ENCODE measurements at regions not wholly inside any gene's neighbourhood (a gene's known extent, or its start where the extent isn't known, plus 50 kb on each side); places are given as distances from the start of the nearest gene placed in this dataset.

DNA sequence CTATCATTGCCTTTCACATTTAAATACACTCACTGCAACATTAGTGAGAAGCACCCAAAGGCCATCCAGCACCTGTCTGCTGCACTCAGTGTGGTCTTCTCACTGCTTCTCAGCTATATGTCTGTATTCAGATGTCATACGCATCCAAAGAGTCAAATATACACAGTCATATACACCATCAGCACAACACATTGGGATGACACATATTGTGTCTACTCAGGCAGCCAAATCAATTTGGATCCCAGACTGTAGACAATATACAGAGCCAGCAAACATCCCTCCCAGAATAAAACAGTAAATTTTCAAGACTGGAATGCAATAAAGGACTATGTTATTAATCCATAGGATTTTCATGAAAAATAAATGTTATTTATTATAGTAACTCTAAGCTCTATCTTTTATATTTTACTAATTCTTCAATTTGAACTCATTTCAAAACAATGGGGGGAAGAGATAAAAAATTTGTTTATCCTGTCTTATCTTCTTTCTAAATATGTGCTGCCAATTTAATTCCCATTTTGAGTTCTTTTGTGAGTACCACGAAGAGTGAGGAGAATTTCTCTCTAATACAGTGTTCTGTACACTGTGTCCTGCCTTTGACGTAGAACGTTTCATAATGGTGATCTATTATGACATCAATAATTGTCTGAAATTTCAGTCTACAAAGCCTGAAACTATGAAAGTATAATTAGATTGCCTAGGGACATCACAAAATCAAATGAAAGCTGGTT lies 602.2 kb upstream of the CXADR start:
- no peaks in the 10 kb centered on the region for H3K36me3 ChIP-seq (ENCODE audit: insufficient read depth, low read length)
- ChIA-PET POLR2A (no interaction called here), CTCF (no interaction called here)
- no peaks in the 10 kb centered on the region for H3K4me1 ChIP-seq (ENCODE audit: insufficient read depth, low read length)
- Mint-ChIP-seq H3K27ac (no peak overlapping the region), H3K9me3 (peaks cover 5 to 15% (median 7%) of the 10 kb centered on the region in 5 donors), H3K4me1 (no peaks in the 10 kb centered on the region), H3K4me3 (no peak overlapping the region), H3K27me3 (no peaks in the 10 kb centered on the region), H3K36me3 (no peaks in the 10 kb centered on the region)
- no peaks in the 10 kb centered on the region for H3K9me3 ChIP-seq (ENCODE audit: low read length)
- no peak for DNase-seq
- no peak overlapping the region for H3K27ac ChIP-seq (ENCODE audit: low read depth, low read length)
- no peak overlapping the region for H3K4me3 ChIP-seq (ENCODE audit: low read length)
- no peaks in the 10 kb centered on the region for H3K27me3 ChIP-seq (ENCODE audit: insufficient read depth, low read length, poor library complexity, severe bottlenecking)

DNA sequence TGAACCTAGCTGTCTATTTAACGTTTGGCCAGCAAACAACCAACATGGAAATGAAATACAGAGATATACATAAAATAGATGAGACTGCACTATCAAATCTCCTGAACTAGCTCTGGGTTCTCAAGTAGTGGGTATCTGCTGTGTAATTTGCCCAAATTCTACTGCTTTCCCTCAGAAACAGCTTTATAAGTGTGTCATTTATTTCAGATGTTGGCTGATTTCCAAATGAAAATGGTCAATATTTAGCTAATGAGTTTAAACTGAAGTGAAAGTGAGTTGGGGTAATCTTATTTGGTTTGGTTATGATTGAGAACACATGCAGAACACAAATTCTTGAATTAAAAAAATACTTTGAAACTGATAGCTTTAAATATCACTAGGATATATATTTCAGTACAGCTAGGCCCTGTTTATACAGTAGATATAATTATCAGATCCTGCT lies 601.7 kb upstream of the CXADR start:
- Histone ChIP-seq H3K4me3 (ENCODE audit: low read length) (no peak overlapping the region), H3K27ac (ENCODE audit: low read depth, low read length) (no peak overlapping the region), H3K36me3 (ENCODE audit: insufficient read depth, low read length) (no peaks in the 10 kb centered on the region), H3K27me3 (ENCODE audit: insufficient read depth, low read length, poor library complexity, severe bottlenecking) (no peaks in the 10 kb centered on the region), H3K4me1 (ENCODE audit: insufficient read depth, low read length) (no peaks in the 10 kb centered on the region), H3K9me3 (ENCODE audit: low read length) (no peaks in the 10 kb centered on the region)
- peaks cover 5 to 15% (median 7%) of the 10 kb centered on the region in 5 donors for H3K9me3 Mint-ChIP-seq
- H3K4me3 Mint-ChIP-seq = no peak overlapping the region
- no peaks in the 10 kb centered on the region for H3K4me1 Mint-ChIP-seq
- CTCF ChIA-PET = no interaction called here
- no peaks in the 10 kb centered on the region for H3K27me3 Mint-ChIP-seq
- no peak for DNase-seq
- no peak overlapping the region for H3K27ac Mint-ChIP-seq
- POLR2A ChIA-PET = no interaction called here
- no peaks in the 10 kb centered on the region for H3K36me3 Mint-ChIP-seq

DNA sequence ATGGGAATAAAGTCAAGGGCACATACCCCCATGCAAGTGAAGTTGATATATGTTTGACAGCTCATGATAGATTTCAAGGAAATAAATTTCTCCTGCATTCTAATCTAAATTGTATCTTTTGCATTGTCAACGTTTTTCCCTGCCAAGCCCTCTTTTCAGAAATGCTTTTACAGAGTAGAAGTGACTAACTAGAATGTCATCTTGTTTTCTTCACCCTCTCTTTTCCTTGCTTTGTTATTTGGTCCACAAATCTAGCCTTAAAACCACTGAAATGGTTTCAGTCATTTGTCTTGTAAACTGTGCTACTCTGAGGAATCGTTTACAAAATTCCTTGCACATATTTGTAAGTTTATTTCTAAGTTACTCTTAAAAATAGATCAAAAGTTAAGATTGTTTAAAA lies 600.8 kb upstream of the CXADR start:
- Histone ChIP-seq H3K4me3 (ENCODE audit: low read length) (no peak overlapping the region), H3K4me1 (ENCODE audit: insufficient read depth, low read length) (no peaks in the 10 kb centered on the region), H3K27me3 (ENCODE audit: insufficient read depth, low read length, poor library complexity, severe bottlenecking) (no peaks in the 10 kb centered on the region), H3K27ac (ENCODE audit: low read depth, low read length) (no peak overlapping the region), H3K9me3 (ENCODE audit: low read length) (no peaks in the 10 kb centered on the region), H3K36me3 (ENCODE audit: insufficient read depth, low read length) (no peaks in the 10 kb centered on the region)
- Mint-ChIP-seq H3K4me1 (no peaks in the 10 kb centered on the region), H3K27ac (no peak overlapping the region), H3K4me3 (no peak overlapping the region), H3K27me3 (no peaks in the 10 kb centered on the region), H3K36me3 (no peaks in the 10 kb centered on the region), H3K9me3 (peaks cover 2 to 14% (median 7%) of the 10 kb centered on the region in 5 donors)
- no peak for DNase-seq
- ChIA-PET POLR2A (no interaction called here), CTCF (no interaction called here)

DNA sequence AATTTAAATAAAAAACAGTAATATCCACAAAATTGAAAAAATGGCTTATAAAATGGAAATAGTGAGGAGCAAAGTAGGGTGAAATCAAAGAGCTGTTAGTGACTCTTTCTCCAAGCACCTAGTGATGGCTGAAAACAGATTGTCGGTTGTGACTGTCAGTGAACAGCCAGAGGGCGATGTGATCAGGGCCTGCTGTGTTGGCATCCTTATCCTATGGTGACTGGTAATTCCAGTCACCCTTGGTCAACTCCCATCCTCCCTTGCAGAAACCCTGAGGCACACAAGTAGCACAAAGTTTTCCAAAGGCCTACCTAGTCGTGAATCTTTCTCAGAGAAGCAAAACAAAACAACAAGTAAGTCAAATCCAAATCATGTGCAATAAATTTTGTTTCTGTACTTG lies 599.8 kb upstream of the CXADR start:
- no peaks in the 10 kb centered on the region for H3K9me3 ChIP-seq (ENCODE audit: low read length)
- H3K4me3 ChIP-seq (ENCODE audit: low read length) = no peak overlapping the region
- Mint-ChIP-seq H3K4me3 (no peak overlapping the region), H3K27ac (no peak overlapping the region), H3K9me3 (peaks cover 2 to 14% (median 5%) of the 10 kb centered on the region in 5 donors), H3K36me3 (no peaks in the 10 kb centered on the region), H3K4me1 (no peaks in the 10 kb centered on the region), H3K27me3 (no peaks in the 10 kb centered on the region)
- ChIA-PET POLR2A (no interaction called here), CTCF (no interaction called here)
- H3K4me1 ChIP-seq (ENCODE audit: insufficient read depth, low read length) = no peaks in the 10 kb centered on the region
- no peak for DNase-seq
- no peaks in the 10 kb centered on the region for H3K36me3 ChIP-seq (ENCODE audit: insufficient read depth, low read length)
- H3K27me3 ChIP-seq (ENCODE audit: insufficient read depth, low read length, poor library complexity, severe bottlenecking) = no peaks in the 10 kb centered on the region
- no peak overlapping the region for H3K27ac ChIP-seq (ENCODE audit: low read depth, low read length)

DNA sequence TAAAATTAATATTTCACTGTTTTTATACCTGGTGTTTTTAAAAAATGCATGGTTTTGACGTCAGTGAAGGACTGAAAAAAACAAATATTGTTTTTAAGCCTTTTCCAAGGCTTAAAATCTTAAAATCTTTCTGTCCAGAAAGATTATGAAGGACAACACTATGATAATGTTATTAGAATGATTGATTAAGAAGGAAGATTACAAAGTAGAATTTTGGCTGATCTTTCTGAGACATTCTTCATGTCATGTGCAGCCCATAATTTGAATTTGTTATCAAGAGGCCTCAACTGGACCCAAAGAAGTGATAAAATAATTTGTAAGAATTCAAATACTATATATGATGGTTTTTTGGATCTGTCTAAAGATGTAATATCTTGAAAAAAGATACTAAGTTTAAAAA lies 584.4 kb upstream of the CXADR start:
- Histone ChIP-seq H3K27me3 (ENCODE audit: insufficient read depth, low read length, poor library complexity, severe bottlenecking) (no peaks in the 10 kb centered on the region), H3K27ac (ENCODE audit: low read depth, low read length) (no peak overlapping the region), H3K9me3 (ENCODE audit: low read length) (no peaks in the 10 kb centered on the region), H3K36me3 (ENCODE audit: insufficient read depth, low read length) (no peaks in the 10 kb centered on the region), H3K4me1 (ENCODE audit: insufficient read depth, low read length) (no peaks in the 10 kb centered on the region), H3K4me3 (ENCODE audit: low read length) (no peak overlapping the region)
- no peaks in the 10 kb centered on the region for H3K4me1 Mint-ChIP-seq
- H3K9me3 Mint-ChIP-seq = peaks cover 0 to 15% (median 7%) of the 10 kb centered on the region in 5 donors
- H3K4me3 Mint-ChIP-seq = no peak overlapping the region
- H3K27me3 Mint-ChIP-seq = no peaks in the 10 kb centered on the region
- no peaks in the 10 kb centered on the region for H3K36me3 Mint-ChIP-seq
- CTCF ChIA-PET = no interaction called here
- no peak for DNase-seq
- POLR2A ChIA-PET = no interaction called here
- no peak overlapping the region for H3K27ac Mint-ChIP-seq

DNA sequence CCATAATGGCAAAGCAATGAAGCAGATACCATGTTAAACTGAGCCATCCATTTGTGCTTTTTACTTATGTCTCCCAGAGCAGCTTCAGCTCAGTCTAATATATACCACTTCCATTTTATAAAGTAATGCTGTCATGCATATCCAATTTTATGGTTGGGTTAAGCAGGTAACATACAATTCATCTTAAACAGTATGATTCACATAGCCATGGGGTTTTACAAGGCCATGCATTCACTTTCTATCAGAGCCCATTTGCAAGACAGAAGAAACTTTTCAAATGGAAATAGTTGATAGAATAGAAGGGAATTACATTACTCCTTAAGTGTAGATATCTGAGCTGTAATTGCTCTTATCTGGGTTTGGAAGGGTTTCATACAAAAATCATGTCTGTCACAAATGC lies 580.5 kb upstream of the CXADR start:
- Mint-ChIP-seq H3K27ac (no peak overlapping the region), H3K4me1 (no peaks in the 10 kb centered on the region), H3K9me3 (peaks cover 2 to 24% (median 10%) of the 10 kb centered on the region in 5 donors), H3K36me3 (no peaks in the 10 kb centered on the region), H3K4me3 (no peak overlapping the region), H3K27me3 (no peaks in the 10 kb centered on the region)
- no peak for DNase-seq
- H3K4me1 ChIP-seq (ENCODE audit: insufficient read depth, low read length) = no peaks in the 10 kb centered on the region
- no peaks in the 10 kb centered on the region for H3K36me3 ChIP-seq (ENCODE audit: insufficient read depth, low read length)
- H3K9me3 ChIP-seq (ENCODE audit: low read length) = no peaks in the 10 kb centered on the region
- ChIA-PET CTCF (no interaction called here), POLR2A (no interaction called here)
- H3K27ac ChIP-seq (ENCODE audit: low read depth, low read length) = no peak overlapping the region
- no peaks in the 10 kb centered on the region for H3K27me3 ChIP-seq (ENCODE audit: insufficient read depth, low read length, poor library complexity, severe bottlenecking)
- H3K4me3 ChIP-seq (ENCODE audit: low read length) = no peak overlapping the region

DNA sequence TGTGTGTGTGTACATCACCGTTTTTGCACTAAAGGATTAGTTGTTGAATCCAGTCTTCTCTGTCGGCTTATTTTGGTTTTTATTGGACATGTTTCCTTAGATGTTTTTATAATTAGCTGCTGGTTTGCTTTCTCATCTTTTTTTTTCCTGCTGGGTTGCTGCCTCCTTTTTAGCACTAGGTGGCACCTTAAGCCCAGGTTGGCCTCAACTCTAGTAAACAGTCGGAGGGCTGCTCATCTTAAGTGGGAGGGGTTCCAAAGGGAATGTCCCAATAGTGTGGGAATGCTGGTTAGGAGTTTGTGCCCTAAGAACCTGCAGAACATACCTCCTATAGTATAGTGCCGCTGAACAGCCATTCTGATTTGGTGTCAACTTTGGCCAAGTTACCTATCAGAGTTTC lies 570.1 kb upstream of the CXADR start:
- Mint-ChIP-seq H3K4me3 (no peak overlapping the region), H3K36me3 (no peaks in the 10 kb centered on the region), H3K9me3 (peaks cover 0 to 36% (median 20%) of the 10 kb centered on the region in 5 donors), H3K27ac (peak overlapping the region in 1 of 8 donors; percentile 21), H3K27me3 (peaks cover 0 to 2% of the 10 kb centered on the region in 2 donors), H3K4me1 (no peaks in the 10 kb centered on the region)
- Histone ChIP-seq H3K4me3 (ENCODE audit: low read length) (no peak overlapping the region), H3K27me3 (ENCODE audit: insufficient read depth, low read length, poor library complexity, severe bottlenecking) (no peaks in the 10 kb centered on the region), H3K4me1 (ENCODE audit: insufficient read depth, low read length) (no peaks in the 10 kb centered on the region), H3K27ac (ENCODE audit: low read depth, low read length) (no peak overlapping the region), H3K9me3 (ENCODE audit: low read length) (no peaks in the 10 kb centered on the region), H3K36me3 (ENCODE audit: insufficient read depth, low read length) (no peaks in the 10 kb centered on the region)
- ChIA-PET CTCF (no interaction called here), POLR2A (no interaction called here)
- no peak for DNase-seq

DNA sequence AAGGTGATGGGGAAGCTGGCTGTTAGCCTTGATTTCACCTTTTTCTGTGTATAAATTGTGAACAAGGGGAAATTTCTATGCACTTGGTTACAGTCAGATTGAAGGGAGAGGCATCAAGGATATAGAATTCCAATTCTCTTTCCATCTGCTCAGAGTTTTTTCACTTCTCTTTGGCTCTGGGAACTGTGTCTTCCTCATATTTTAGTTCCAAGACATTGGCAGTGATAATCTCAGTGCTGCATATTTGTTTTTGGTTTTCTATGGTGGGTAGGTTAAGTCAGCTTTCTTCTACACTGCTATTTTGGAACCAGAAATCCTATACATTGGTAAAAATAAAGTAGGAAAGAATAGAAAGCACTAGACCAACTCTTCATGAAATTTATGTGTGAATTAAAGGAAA lies 569.6 kb upstream of the CXADR start:
- Mint-ChIP-seq H3K27ac (no peak overlapping the region), H3K9me3 (peaks cover 0 to 39% (median 22%) of the 10 kb centered on the region in 5 donors), H3K4me3 (no peak overlapping the region), H3K36me3 (no peaks in the 10 kb centered on the region), H3K4me1 (no peaks in the 10 kb centered on the region), H3K27me3 (peaks cover 0 to 2% of the 10 kb centered on the region in 2 donors)
- no peak for DNase-seq
- H3K9me3 ChIP-seq (ENCODE audit: low read length) = no peaks in the 10 kb centered on the region
- no peaks in the 10 kb centered on the region for H3K36me3 ChIP-seq (ENCODE audit: insufficient read depth, low read length)
- no peaks in the 10 kb centered on the region for H3K27me3 ChIP-seq (ENCODE audit: insufficient read depth, low read length, poor library complexity, severe bottlenecking)
- no peaks in the 10 kb centered on the region for H3K4me1 ChIP-seq (ENCODE audit: insufficient read depth, low read length)
- H3K27ac ChIP-seq (ENCODE audit: low read depth, low read length) = no peak overlapping the region
- ChIA-PET CTCF (no interaction called here), POLR2A (no interaction called here)
- H3K4me3 ChIP-seq (ENCODE audit: low read length) = no peak overlapping the region

Data from CD8-positive, alpha-beta memory T cell (primary cell).